Keratinocyte (primary cell): ENCODE measurements at regions not wholly inside any gene's neighbourhood (a gene's known extent, or its start where the extent isn't known, plus 50 kb on each side); places are given as distances from the start of the nearest gene placed in this dataset.

ENCODE experiments used
- DNase-seq: peaks from one replicate; pipeline ENCODE4 v3.0.0-alpha.2; 2011; ENCODE audit warnings: low read depth, missing footprints, low spot score
- FAIRE-seq: peaks from 2 replicates; lab custom pipeline; 2011; peaks lifted over from hg19 to GRCh38; lab: Jason Lieb, UNC
- H2AFZ ChIP-seq: 2 replicates; pipeline ENCODE4 v1.6.0; 2012; ENCODE audit warnings: low read length, control low read depth, inconsistent platforms; ENCODE audit not compliant: control insufficient read depth
- H3K27ac ChIP-seq: 2 replicates; pipeline ENCODE4 v1.5.1; 2011; ENCODE audit warnings: low read length; ENCODE audit not compliant: control insufficient read depth, insufficient read depth
- H3K27me3 ChIP-seq: 3 replicates; pipeline ENCODE4 v1.6.0; 2011; ENCODE audit warnings: low read length; ENCODE audit not compliant: control insufficient read depth, insufficient read depth; ENCODE audit errors: extremely low read depth
- H3K36me3 ChIP-seq, 2 experiments: 2 replicates in 1 of 2; 3 replicates in 1 of 2; pipeline ENCODE4 v1.5.1; 2011; ENCODE audit warnings: low read length in 2 of 2, mild to moderate bottlenecking in 1 of 2; ENCODE audit not compliant: control insufficient read depth in 2 of 2, insufficient read depth in 2 of 2; ENCODE audit errors: extremely low read depth in 1 of 2
- H3K4me1 ChIP-seq: 3 replicates; pipeline ENCODE4 v1.5.1; 2011; ENCODE audit warnings: low read length; ENCODE audit not compliant: control insufficient read depth, insufficient read depth; ENCODE audit errors: extremely low read depth
- H3K4me2 ChIP-seq: 3 replicates; pipeline ENCODE4 v1.6.0; 2011; ENCODE audit warnings: low read depth, low read length; ENCODE audit not compliant: control insufficient read depth, insufficient read depth; ENCODE audit errors: extremely low read depth
- H3K4me3 ChIP-seq, 3 experiments: fragments of 200-600 bp in 1 of 3; sonication (generic) in 1 of 3; 2 replicates in 2 of 3; 3 replicates in 1 of 3; pipeline ENCODE4 v1.5.1; 2011 to 2016; ENCODE audit warnings: low read length in 3 of 3, mild to moderate bottlenecking in 3 of 3, control low read depth in 2 of 3, inconsistent platforms in 1 of 3, low read depth in 1 of 3, mixed read lengths in 1 of 3, mixed run types in 1 of 3, moderate library complexity in 1 of 3; ENCODE audit not compliant: control insufficient read depth in 2 of 3, insufficient read depth in 2 of 3; ENCODE audit errors: extremely low read depth in 1 of 3
- H3K79me2 ChIP-seq: 2 replicates; pipeline ENCODE4 v1.6.0; 2012; ENCODE audit warnings: low read length; ENCODE audit not compliant: control insufficient read depth, insufficient read depth
- H3K9ac ChIP-seq: 3 replicates; pipeline ENCODE4 v1.6.0; 2011; ENCODE audit warnings: low read length; ENCODE audit not compliant: control insufficient read depth, insufficient read depth; ENCODE audit errors: extremely low read depth
- H3K9me1 ChIP-seq: 3 replicates; pipeline ENCODE4 v1.6.0; 2011; ENCODE audit warnings: low read length; ENCODE audit not compliant: control insufficient read depth, insufficient read depth; ENCODE audit errors: extremely low read depth
- H3K9me3 ChIP-seq: 2 replicates; pipeline ENCODE4 v1.5.1; 2012; ENCODE audit warnings: low read depth, low read length; ENCODE audit not compliant: control insufficient read depth
- H4K20me1 ChIP-seq: 3 replicates; pipeline ENCODE4 v1.6.0; 2011; ENCODE audit warnings: low read length; ENCODE audit not compliant: control insufficient read depth, insufficient read depth; ENCODE audit errors: extremely low read depth
- CTCF ChIP-seq, 3 experiments: IDR thresholded peaks in 1 of 3; conservative IDR thresholded peaks in 1 of 3; optimal IDR thresholded peaks in 1 of 3; 2 replicates in 2 of 3; 3 replicates in 1 of 3; pipeline versions ENCODE3 to v1.5.1; 2011; ENCODE audit warnings: low read length in 3 of 3, mild to moderate bottlenecking in 3 of 3, moderate library complexity in 2 of 3, control low read depth in 1 of 3, inconsistent platforms in 1 of 3; ENCODE audit not compliant: insufficient read depth in 2 of 3; ENCODE audit errors: extremely low read depth in 1 of 3
- EZH2 ChIP-seq: IDR thresholded peaks from one replicate; pipeline ENCODE4 v1.6.1; 2012; ENCODE audit warnings: inconsistent platforms, mild to moderate bottlenecking, low read length, moderate library complexity
- dilution Hi-C: fragments of 300-500 bp; cut with MboI; formaldehyde crosslinking; loops from one replicate; pipeline ENCODE4 v1.7.0; 2020; ENCODE audit warnings: low sequenced_read_pairs; ENCODE audit not compliant: extremely low pct_ligation_motif_present

GRCh38 chr10:2051108-2051507 lies 313.8 kb upstream of the ADARB2 start:
- Histone ChIP-seq H3K9me3 (peaks cover 5% of the 10 kb centered on the region), H3K4me2 (no peak overlapping the region), H3K9me1 (no peaks in the 10 kb centered on the region), H2AFZ (no peak overlapping the region), H3K27ac (no peak overlapping the region), H3K4me3 (no peak overlapping the region), H3K9ac (no peak overlapping the region), H3K4me1 (no peaks in the 10 kb centered on the region), H3K27me3 (no peaks in the 10 kb centered on the region), H3K36me3 (no peaks in the 10 kb centered on the region), H4K20me1 (no peaks in the 10 kb centered on the region), H3K79me2 (no peaks in the 10 kb centered on the region)
- no peak for TF ChIP-seq EZH2
- TF ChIP-seq CTCF (optimal IDR thresholded peaks at IDR 0.05 in 1 of 3, IDR thresholded peaks at IDR 0.05 in 1 of 3, conservative IDR thresholded peaks at IDR 0.05 in 1 of 3; ENCODE audit: extremely low read depth in 1 of 3, insufficient read depth in 2 of 3, low read length in 3 of 3), result no peak
- dilution Hi-C loops, result no loop called here
- FAIRE-seq (no peak), DNase-seq (no peak)

DNA sequence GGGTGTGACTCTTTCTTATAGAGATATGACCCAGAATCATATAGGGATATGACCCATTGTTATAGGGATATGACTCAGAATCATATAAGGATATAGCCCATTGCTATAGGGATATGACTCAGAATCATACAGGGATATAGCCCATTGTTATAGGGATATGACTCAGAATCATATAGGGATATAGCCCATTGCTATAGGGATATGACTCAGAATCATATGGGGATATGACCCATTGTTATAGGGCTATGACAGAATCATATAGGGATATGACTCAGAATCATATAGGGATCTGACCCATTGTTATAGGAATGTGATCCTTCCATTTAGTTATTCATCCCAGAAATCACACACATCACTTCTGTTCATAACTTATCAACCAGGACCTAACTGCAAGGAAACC lies 312.2 kb upstream of the ADARB2 start:
- H2AFZ ChIP-seq, result no peak overlapping the region
- no peak for FAIRE-seq
- TF ChIP-seq EZH2 (no peak), CTCF (optimal IDR thresholded peaks at IDR 0.05 in 1 of 3, IDR thresholded peaks at IDR 0.05 in 1 of 3, conservative IDR thresholded peaks at IDR 0.05 in 1 of 3; ENCODE audit: extremely low read depth in 1 of 3, insufficient read depth in 2 of 3, low read length in 3 of 3) (no peak)
- no peaks in the 10 kb centered on the region for H3K9me1 ChIP-seq
- H3K27ac ChIP-seq, result no peak overlapping the region
- no peak overlapping the region for H3K9ac ChIP-seq
- H4K20me1 ChIP-seq, result no peaks in the 10 kb centered on the region
- peaks cover 5% of the 10 kb centered on the region for H3K9me3 ChIP-seq
- DNase-seq, result no peak
- H3K27me3 ChIP-seq, result no peaks in the 10 kb centered on the region
- dilution Hi-C loops, result no loop called here
- H3K4me2 ChIP-seq, result no peak overlapping the region
- H3K36me3 ChIP-seq, result no peaks in the 10 kb centered on the region
- H3K79me2 ChIP-seq, result no peaks in the 10 kb centered on the region
- no peaks in the 10 kb centered on the region for H3K4me1 ChIP-seq
- H3K4me3 ChIP-seq, result no peak overlapping the region
